Spleen (tissue), 11 donors: ENCODE measurements at regions not wholly inside any gene's neighbourhood (a gene's known extent, or its start where the extent isn't known, plus 50 kb on each side); places are given as distances from the start of the nearest gene placed in this dataset.

Experiments
- DNase-seq: peaks from one replicate; pipeline ENCODE4 v3.0.0-alpha.2; 2020
- H3K27ac ChIP-seq, 8 donors: fragments of 200-600 bp; sonication (generic) in 7 of 8; 1 replicate in 4 of 8; 2 replicates in 4 of 8; pipeline versions ENCODE4 v1.5.0 to v1.8.0; 2016 to 2021; ENCODE audit warnings: inconsistent platforms in 4 of 8, mild to moderate bottlenecking in 4 of 8, moderate library complexity in 1 of 8
- H3K27me3 ChIP-seq, 7 donors: fragments of 200-600 bp; sonication (generic) in 6 of 7; replicated peaks in 1 of 7; 1 replicate in 4 of 7; 2 replicates in 3 of 7; pipeline versions ENCODE4 v1.5.0 to v1.8.0; 2016 to 2021; ENCODE audit warnings: inconsistent platforms in 3 of 7, mild to moderate bottlenecking in 1 of 7
- H3K36me3 ChIP-seq, 6 donors: fragments of 200-600 bp; sonication (generic) in 5 of 6; 1 replicate in 4 of 6; 2 replicates in 2 of 6; pipeline versions ENCODE4 v1.5.0 to v1.8.0; 2016 to 2021; ENCODE audit warnings: inconsistent platforms in 2 of 6
- H3K4me1 ChIP-seq, 6 donors: fragments of 200-600 bp; sonication (generic) in 5 of 6; 1 replicate in 3 of 6; 2 replicates in 3 of 6; pipeline versions ENCODE4 v1.5.0 to v1.8.0; 2016 to 2021; ENCODE audit warnings: inconsistent platforms in 3 of 6
- H3K4me3 ChIP-seq, 8 donors: fragments of 200-600 bp; sonication (generic) in 7 of 8; 1 replicate in 4 of 8; 2 replicates in 4 of 8; pipeline versions ENCODE4 v1.5.0 to v1.8.0; 2016 to 2021; ENCODE audit warnings: inconsistent platforms in 4 of 8, mild to moderate bottlenecking in 4 of 8, moderate library complexity in 2 of 8
- H3K9me3 ChIP-seq, 8 donors: fragments of 200-600 bp; sonication (generic) in 7 of 8; 1 replicate in 4 of 8; 2 replicates in 4 of 8; pipeline versions ENCODE4 v1.5.0 to v1.8.0; 2016 to 2021; ENCODE audit warnings: inconsistent platforms in 4 of 8
- POLR2A ChIP-seq, 3 donors: fragments of 450-650 bp; IDR thresholded peaks; one replicate each; pipeline ENCODE4 v1.5.1; 2017; ENCODE audit warnings: antibody characterized with exemption in 3 of 3, mild to moderate bottlenecking in 1 of 3
- POLR2AphosphoS5 ChIP-seq, 3 donors: sonication (generic); formaldehyde crosslinking; IDR thresholded peaks; one replicate each; pipeline ENCODE4 v1.5.1; 2017; ENCODE audit warnings: antibody characterized with exemption in 3 of 3
- WGBS, 5 donors: extraction: QIAGEN DNeasy Blood & Tissue Kit in 3 of 5; methylation state at CpG; one replicate each; pipeline versions ENCODE4 v1.1.5 to v1.1.7; 2013 to 2018; 5-methylcytosine and 5-hydroxymethylcytosine counted together
- intact Hi-C: fragments of 100-400 bp; cut with DNase I; formaldehyde crosslinking; loops from one replicate; pipeline ENCODE4 v1.15.0; 2023; ENCODE audit warnings: low total_unique reads
- TF ChIP-seq, protein P1 (sequence below), 11 experiments: fragments of 200-600 bp in 7 of 11; fragments of 450-650 bp in 4 of 11; sonication (generic) in 4 of 11; IDR thresholded peaks in 8 of 11; conservative IDR thresholded peaks in 3 of 11; 1 replicate in 7 of 11; 2 replicates in 4 of 11; pipeline versions ENCODE4 v1.4.0 to v1.8.0; 2016 to 2021; ENCODE audit warnings: antibody characterized with exemption in 11 of 11, inconsistent platforms in 4 of 11, mild to moderate bottlenecking in 1 of 11
- donor health status: healthy with polysubstance abuse.
- donor health status: DM: no; HTN: no; CAD: no; lungs with moderate emphysema.
- donor health status: DM: no; HTN: no; CAD: no.
- donor health status: Bipolar disorder and iron deficiency.
- donor health status: healthy.
- donor health status: DM: no; HTN: no; CAD: no.
- donor health status: DM: yes; HTN: yes; CAD: no.

DNA sequence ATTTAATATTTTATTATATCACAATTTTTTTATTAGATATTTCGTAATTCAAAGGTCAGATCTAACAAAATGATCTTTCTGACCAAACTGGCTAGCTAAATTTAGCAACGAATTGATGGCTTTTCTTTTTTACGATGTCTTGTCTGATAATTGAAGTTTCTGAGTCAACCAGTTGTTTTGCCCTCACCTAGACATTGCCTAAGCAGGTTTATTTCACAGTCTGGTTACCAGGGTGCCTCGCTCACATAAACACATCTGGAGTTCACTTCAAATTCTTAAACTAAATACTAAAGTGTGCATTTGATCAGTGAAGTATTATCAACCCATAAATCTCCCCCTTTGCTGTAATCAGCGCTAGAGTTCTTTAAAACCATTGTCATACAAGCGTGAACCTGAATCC, 448.3 kb downstream of the TLE4 start:
- TF ChIP-seq POLR2AphosphoS5 (IDR thresholded peaks at IDR 0.05), result no peak
- TF ChIP-seq, protein P1, sequence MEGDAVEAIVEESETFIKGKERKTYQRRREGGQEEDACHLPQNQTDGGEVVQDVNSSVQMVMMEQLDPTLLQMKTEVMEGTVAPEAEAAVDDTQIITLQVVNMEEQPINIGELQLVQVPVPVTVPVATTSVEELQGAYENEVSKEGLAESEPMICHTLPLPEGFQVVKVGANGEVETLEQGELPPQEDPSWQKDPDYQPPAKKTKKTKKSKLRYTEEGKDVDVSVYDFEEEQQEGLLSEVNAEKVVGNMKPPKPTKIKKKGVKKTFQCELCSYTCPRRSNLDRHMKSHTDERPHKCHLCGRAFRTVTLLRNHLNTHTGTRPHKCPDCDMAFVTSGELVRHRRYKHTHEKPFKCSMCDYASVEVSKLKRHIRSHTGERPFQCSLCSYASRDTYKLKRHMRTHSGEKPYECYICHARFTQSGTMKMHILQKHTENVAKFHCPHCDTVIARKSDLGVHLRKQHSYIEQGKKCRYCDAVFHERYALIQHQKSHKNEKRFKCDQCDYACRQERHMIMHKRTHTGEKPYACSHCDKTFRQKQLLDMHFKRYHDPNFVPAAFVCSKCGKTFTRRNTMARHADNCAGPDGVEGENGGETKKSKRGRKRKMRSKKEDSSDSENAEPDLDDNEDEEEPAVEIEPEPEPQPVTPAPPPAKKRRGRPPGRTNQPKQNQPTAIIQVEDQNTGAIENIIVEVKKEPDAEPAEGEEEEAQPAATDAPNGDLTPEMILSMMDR (IDR thresholded peaks at IDR 0.05 in 8 of 11, conservative IDR thresholded peaks at IDR 0.05 in 3 of 11), result no peak
- no peak for TF ChIP-seq POLR2A (IDR thresholded peaks at IDR 0.05)
- no peaks in the 10 kb centered on the region for H3K27me3 ChIP-seq
- intact Hi-C loops, result no loop called here
- H3K27ac ChIP-seq, result no peak overlapping the region
- no peaks in the 10 kb centered on the region for H3K9me3 ChIP-seq
- no peak for DNase-seq
- WGBS, 5 donors, result 81 to 91% (median 84%) methylated on average over 6 of the region's 6 CpGs
- H3K4me3 ChIP-seq, result no peak overlapping the region
- H3K4me1 ChIP-seq, result no peaks in the 10 kb centered on the region
- H3K36me3 ChIP-seq, result no peaks in the 10 kb centered on the region

DNA sequence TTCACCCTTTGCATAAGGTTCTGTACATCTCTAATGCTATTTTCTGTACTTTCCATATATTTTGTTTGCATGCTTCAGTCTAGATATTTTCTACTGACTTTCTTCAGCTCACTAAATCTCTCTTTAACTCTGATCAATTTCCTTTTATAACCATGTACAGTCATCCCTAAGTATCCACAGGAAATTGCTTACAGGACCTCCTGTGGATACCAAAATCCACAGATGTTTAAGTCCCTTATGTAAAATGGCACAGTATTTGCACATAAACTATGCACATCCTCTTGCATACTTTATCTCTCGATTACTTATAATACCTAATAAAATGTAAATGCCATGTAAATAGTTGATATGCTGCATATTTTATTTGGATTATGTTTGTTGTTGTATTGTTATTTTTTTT, 442.1 kb downstream of the TLE4 start:
- Histone ChIP-seq H3K27ac (no peak overlapping the region), H3K36me3 (no peaks in the 10 kb centered on the region), H3K9me3 (peaks cover 0 to 22% (median 12%) of the 10 kb centered on the region in 8 donors), H3K27me3 (no peaks in the 10 kb centered on the region), H3K4me1 (no peaks in the 10 kb centered on the region), H3K4me3 (no peak overlapping the region)
- TF ChIP-seq POLR2AphosphoS5 (IDR thresholded peaks at IDR 0.05) (no peak), POLR2A (IDR thresholded peaks at IDR 0.05) (no peak)
- TF ChIP-seq, protein P1 (IDR thresholded peaks at IDR 0.05 in 8 of 11, conservative IDR thresholded peaks at IDR 0.05 in 3 of 11), result no peak
- DNase-seq, result no peak
- intact Hi-C loops, result no loop called here
- WGBS, 5 donors, result 92 to 98% (median 95%) methylated on average over 1 of the region's 1 CpG

DNA sequence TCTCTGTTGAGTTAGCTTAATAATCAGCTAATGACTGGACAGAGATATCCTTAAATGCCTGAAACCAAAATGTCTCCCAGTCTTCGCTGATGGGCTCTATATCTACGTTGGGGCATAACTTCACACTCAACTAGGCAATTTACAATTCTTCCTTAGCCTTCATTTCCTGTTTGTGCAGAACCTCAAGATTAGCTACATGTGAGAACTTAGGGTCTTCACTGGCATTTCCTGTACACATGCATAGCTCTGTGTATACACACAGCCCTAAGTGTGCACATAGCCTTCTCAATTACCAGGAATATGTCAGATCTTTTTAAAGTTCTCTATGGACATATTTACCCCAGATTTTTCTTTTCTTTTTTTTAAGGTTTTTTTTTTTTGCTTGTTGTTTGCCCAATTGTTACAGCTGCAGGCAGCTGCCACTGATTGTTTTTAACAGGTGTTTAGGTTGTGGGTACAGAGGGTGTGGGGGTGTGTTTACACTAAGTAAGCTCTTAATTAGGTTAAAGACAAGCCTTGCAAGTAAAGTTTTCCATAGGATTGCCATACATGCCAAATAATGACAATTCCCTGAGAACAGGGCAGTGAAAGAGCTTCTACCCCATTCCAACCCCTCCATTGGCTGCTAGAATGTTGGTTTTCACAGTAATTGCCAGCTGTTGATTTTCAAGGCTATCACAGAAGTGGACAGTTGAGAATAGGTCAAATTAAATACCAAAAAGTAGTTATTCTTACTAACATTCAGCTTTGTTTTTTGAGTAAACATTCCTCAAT, 441.0 kb downstream of the TLE4 start:
- no peak for DNase-seq
- Histone ChIP-seq H3K4me1 (no peaks in the 10 kb centered on the region), H3K27ac (no peak overlapping the region), H3K27me3 (no peaks in the 10 kb centered on the region), H3K4me3 (no peak overlapping the region), H3K36me3 (no peaks in the 10 kb centered on the region), H3K9me3 (peaks cover 0 to 22% (median 12%) of the 10 kb centered on the region in 8 donors)
- intact Hi-C loops, result no loop called here
- WGBS, 5 donors, result 62 to 77% (median 70%) methylated on average over 2 of the region's 2 CpGs
- TF ChIP-seq, protein P1 (IDR thresholded peaks at IDR 0.05 in 8 of 11, conservative IDR thresholded peaks at IDR 0.05 in 3 of 11), result no peak
- TF ChIP-seq POLR2A (IDR thresholded peaks at IDR 0.05), result no peak
- no peak for TF ChIP-seq POLR2AphosphoS5 (IDR thresholded peaks at IDR 0.05)

DNA sequence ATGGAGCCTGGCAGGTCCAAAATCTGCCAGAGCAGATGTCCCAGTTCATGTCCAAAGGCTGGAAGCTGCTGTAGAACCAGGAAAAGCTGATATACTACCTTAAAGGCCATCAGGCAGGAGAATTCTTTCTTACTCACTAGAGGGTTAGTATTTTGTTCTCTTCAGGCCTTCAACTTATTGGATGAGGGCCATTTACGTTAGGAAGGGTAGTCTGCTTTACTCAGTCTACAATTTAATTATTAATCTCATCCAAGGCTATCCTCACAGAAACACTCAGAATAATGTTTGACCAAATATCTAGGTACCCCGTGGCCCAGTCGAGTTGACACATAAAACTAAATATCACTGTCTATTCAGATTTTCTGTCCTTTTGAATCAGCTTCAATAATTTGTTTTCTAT, 437.4 kb downstream of the TLE4 start:
- Histone ChIP-seq H3K4me1 (no peaks in the 10 kb centered on the region), H3K27ac (no peak overlapping the region), H3K27me3 (no peaks in the 10 kb centered on the region), H3K36me3 (no peaks in the 10 kb centered on the region), H3K4me3 (no peak overlapping the region), H3K9me3 (peaks cover 0 to 22% (median 12%) of the 10 kb centered on the region in 8 donors)
- TF ChIP-seq POLR2AphosphoS5 (IDR thresholded peaks at IDR 0.05) (no peak), POLR2A (IDR thresholded peaks at IDR 0.05) (no peak)
- TF ChIP-seq, protein P1 (IDR thresholded peaks at IDR 0.05 in 8 of 11, conservative IDR thresholded peaks at IDR 0.05 in 3 of 11), result no peak
- WGBS, 5 donors, result 80 to 95% (median 87%) methylated on average over 3 of the region's 3 CpGs
- intact Hi-C loops, result no loop called here
- no peak for DNase-seq
